IPS DF 4.7 (cell line): ENCODE measurements at regions not wholly inside any gene's neighbourhood (a gene's known extent, or its start where the extent isn't known, plus 50 kb on each side); places are given as distances from the start of the nearest gene placed in this dataset.
"Not testable (repeated sequence)": the region's sequence is repeated elsewhere in the genome, so short reads cannot be mapped to it uniquely, and the experiment has no call there.

Experiments used
- DNase-seq: peaks from one replicate; pipeline ENCODE4 v3.0.0-alpha.2; 2013; ENCODE audit warnings: low spot score; ENCODE audit errors: extremely low read depth

DNA sequence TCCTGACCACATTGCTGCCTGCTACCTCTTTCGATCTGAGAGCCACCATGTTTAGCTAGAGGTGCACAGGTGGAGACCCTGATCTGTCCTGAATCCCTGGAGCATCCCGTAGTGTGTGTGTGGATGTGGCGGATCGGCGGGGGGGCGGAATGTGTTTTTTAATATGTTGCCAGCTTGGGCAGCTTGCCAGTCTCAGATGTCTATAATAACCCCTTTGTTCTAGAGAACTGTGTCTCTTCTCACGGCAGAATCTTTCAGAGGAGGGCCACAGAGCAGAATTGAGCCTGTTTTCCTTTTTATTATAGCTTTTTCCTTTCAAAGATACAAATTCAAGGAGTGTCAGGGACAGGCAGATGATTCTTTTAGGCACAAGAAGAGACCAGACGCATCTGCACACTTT lies 934.1 kb upstream of the KLHL29 start:
- no peak for DNase-seq

DNA sequence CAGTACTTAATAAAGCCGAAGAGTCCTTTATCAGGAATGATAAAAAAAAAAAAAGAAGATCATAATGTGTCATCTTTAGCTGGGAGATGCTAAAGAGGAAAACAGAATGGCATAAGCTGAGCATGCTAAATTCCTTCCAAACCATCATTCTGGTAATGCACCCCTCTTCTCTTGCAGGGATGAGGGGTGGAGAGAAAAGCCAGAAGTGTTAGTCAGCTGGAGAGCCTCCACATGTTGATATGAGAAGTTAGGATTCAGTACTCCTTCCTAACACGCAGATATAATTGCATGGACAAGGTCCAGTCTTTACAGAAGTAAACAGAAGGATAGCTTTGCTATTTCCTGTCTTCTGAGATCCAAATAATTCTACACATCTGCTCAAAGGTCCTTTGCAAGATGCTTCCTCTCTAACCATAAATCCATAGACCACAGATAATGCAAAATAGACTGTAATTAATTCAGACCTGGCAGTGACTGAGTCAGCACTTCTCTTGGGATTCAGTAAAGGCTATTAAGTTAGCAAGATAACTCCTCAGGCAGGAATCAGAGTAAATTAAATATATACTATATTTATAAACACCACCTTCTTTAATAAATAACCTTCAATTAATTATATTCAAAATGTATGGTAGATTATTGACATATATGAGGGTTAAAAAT lies 930.0 kb upstream of the KLHL29 start:
- DNase-seq: no peak

DNA sequence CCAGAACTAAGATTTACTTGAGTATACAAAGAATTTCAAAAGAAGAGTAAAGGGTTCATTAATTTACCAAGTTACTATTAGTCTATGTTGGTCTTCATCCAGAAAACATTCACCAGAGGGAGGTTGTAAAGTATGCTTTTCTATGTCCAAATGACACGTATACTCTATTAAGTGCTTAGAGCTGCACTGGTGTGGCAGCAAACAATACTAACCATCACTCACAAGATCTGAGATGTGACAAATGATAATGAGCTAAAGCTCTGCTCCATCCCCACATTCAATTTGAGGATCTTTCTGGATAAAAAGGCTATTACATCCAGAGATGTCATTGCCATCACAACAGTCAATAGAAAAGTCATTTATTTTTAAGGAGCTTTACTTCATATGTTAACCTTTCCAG lies 926.5 kb upstream of the KLHL29 start:
- DNase-seq: no peak

GRCh38 chr2:22475103-22475502 lies 909.9 kb upstream of the KLHL29 start:
- not testable (repeated sequence) for DNase-seq

GRCh38 chr2:22478329-22478728 lies 906.6 kb upstream of the KLHL29 start:
- no peak for DNase-seq

DNA sequence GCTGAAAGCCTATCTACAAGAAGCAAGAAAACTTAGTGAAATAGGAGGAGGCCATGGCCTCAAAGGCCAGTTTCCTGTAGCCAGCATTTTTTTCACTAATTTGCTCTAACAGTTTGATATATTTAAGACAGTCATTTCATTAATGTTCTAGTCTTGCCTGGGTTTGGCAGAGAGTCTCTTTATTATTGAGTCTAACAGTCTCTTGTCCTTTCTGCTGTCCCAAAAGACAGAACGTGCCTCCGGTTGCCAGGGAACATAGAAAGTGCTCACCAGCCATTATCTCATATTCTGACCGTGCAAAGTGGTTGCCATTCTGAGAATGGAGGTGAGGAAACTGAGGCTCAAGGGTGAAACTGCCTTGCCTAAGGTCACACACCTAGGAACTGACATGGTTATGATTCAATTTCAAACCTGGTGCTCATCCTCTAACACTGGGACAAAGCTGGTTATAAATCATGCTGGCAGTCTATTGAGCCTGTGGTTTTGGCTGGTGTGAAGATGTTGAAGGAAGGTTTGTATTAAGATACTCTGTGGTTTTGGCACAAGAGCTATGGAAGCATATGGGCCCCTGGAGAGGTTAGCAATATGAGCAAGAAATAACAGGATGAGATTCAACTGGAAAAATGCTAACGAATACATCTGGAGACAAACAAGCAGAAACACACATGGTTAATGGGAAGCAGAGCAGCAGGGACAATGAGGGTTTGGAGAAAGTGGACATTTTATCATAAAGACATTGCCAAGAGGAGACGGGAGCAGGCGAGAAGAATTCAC lies 903.3 kb upstream of the KLHL29 start:
- no peak for DNase-seq

DNA sequence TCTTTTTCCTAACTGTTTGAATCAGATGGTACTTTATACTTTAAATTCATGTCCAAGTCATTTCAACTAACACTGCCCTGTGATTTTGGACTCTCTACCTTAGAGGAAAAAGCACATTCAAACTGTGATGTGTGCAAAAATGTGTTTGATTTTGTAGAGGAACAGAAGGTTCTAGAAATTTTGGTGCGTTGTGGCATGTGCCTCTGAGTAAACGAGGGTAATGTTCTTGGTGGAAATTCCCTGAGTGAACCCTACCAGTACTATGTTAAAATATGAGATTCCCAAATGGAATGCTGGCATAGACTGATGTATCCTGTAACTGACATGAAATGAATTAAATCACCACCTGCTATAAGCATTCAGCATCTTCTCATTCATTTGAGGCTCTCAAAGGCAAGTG lies 901.9 kb upstream of the KLHL29 start:
- DNase-seq: no peak

GRCh38 chr2:22485486-22485885 lies 899.5 kb upstream of the KLHL29 start:
- DNase-seq: peak; percentile 19

DNA sequence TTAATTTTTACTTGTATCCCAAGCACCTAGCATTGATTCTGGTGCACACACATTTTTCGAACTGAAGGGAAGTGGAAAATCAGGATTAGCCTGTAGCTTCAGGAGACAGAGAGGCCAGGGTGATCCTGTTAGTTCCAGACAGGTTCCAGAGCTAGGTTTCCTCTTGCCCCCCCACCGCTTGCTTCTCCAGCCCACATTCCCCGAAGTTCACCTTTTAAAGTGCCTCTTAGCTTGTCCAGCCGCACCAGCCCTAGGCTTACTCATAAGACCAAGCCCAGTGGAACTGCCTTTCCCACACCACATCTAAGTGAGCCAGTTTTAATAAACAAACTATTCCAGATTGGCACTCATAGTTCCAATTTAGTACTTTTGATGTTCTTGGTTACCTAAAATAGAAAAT lies 898.6 kb upstream of the KLHL29 start:
- DNase-seq: no peak

DNA sequence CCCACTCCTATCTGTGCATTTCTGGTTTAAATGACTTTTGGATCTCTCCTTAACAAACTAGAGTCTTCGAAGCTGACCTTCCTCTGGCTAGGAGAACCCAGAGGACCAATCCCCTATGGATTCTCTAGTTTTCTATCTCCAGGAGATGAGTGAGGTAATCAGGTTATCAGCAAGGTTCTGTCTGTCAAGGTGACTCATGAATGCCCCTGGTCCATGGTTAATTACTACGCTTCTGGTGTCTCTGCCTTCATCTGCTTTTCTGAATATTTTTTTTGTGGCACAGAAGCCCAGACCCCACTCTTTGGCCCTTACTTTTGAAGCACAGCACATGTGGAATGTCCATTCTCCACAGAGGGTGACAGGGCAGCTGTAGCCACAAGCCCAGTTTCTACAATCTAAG lies 897.9 kb upstream of the KLHL29 start:
- no peak for DNase-seq

DNA sequence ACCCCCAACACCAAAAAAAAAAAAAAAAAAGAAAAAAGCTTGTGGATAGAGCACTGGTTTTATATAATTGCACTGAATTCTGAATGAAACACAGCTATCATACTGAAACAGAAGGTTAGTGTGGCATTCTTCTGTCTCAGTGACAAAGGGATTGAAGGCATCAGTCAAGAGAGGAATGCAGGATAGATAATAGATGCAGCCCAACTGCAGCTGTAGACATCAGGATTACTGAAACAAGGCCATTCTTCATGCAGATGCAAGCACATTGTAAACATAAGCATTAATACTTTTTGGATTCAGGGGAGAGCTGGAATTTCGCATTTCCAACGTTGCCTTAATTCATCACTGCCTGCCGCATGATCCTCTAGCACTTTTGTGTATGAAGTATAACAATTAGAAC lies 897.4 kb upstream of the KLHL29 start:
- DNase-seq: no peak

DNA sequence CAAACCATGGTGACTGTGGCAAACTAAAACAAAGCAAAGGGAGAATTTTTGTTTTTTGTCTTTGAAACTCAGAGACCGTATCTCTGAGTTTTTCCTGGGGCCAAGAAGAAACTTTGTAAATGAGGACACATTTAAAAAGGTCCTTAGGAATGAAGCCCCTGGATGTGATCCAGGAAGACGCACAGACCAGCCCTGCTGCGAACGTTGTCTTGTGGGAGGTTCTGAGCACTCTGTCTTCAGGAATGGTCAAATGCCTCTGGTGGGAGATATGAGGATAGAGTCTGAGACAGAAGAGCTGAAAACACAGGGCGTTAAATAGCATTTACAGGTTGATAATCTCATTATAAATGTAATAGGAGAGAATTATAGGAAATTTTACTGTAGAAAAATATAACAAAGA lies 893.5 kb upstream of the KLHL29 start:
- DNase-seq: no peak

GRCh38 chr2:22494156-22494555 lies 890.8 kb upstream of the KLHL29 start:
- no peak for DNase-seq

GRCh38 chr2:22497064-22497463 lies 887.9 kb upstream of the KLHL29 start:
- no peak for DNase-seq

- DNase-seq: no peak
These were observed 887.2 kb upstream of the KLHL29 start for GRCh38 chr2:22497789-22498188.

DNA sequence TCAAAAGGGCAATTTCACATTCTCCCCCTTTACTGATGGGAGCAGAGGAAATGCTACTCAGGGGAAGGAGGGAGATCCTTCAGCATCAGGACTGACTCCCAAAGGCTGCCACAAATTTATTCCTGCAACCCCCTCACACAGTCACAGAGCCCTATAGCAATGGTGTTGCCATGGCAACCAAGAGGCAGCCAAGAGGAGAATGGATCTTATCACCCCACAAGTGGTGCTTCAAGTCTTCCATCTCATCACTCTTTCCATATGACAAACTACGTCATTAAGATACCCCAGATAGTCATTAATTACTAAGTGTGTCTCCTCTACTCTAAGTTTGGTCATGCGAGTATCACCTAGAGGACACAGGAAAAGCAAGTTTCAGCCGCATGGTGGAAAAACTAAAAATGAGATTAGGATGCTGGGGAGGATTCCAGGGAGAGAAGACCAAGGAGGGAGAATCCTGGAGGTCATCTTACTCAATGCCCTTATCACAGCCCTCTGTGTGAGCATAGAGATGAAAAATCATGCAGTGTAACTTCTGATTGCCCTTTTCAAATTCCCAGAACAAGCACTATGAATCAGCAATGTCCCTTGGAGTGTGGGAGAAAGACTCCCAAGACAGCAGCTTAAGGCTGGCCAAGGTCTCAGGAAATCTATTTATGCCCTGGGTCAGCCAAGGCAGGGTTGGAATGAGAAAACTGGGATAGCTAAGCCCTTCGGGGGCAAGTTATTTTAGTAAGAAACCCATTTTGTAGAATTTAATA lies 885.7 kb upstream of the KLHL29 start:
- DNase-seq: no peak

DNA sequence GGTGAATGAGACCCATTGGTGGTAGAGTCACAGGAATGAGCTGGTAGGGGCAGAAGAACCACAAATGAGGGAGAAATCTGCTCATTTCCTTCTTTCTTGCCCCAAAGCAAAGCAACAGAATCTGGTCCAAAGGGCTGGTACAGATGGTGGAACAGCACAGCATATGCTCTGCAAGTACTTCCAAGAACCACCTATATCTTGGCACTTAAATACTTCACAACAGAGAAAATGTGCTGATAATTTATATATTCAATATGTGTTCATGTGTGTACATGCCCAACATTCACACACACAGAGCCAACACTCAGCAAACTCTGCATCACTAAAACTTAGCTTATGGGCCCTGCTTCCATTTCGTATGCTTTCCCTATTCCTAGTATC lies 884.4 kb upstream of the KLHL29 start:
- no peak for DNase-seq

DNA sequence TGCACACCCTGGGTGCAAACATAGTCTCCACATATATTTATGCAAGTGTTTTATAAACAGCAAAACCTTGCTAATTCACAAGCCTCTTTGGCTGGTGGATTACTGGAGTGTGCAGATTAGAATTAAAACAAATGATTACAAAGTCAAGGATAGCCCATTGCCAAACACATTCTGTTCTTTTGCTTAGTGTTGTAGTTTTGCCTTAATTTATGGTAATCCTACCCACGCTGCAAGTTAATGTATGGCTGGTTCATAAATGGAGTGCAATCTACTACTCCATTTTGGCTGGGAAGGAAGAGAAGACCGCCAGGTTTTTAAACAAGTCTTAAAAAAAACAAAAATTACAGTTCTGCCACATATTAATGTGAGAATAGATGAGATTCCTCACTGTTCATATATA lies 883.1 kb upstream of the KLHL29 start:
- DNase-seq: no peak

- no peak for DNase-seq
These were observed 871.4 kb upstream of the KLHL29 start for GRCh38 chr2:22513563-22513962.

- DNase-seq: no peak
These were observed 867.8 kb upstream of the KLHL29 start for GRCh38 chr2:22517141-22517540.

DNA sequence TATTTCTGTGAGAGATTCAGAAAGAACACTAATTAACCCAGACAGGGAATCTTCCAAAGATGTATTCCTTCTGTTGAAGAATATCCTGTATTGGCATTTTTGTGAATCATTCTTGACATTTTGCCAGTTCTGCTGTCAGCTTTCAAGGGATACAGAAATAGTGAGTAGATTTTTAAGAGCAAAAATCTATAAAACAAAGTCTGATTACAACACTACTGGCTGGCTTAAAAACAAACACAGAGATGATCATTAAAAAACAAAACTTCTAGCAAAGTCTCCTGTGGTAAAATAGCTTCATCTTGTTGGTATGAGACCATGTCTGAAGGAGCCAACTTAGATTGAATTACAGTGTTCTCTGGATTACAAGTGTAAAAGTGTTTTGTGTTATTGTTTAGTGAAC lies 866.3 kb upstream of the KLHL29 start:
- DNase-seq: no peak
